Keratinocyte (primary cell): ENCODE measurements at regions not wholly inside any gene's neighbourhood (a gene's known extent, or its start where the extent isn't known, plus 50 kb on each side); places are given as distances from the start of the nearest gene placed in this dataset.

Experiments
- CTCF ChIP-seq, 3 experiments: IDR thresholded peaks in 1 of 3; conservative IDR thresholded peaks in 1 of 3; optimal IDR thresholded peaks in 1 of 3; 2 replicates in 2 of 3; 3 replicates in 1 of 3; pipeline versions ENCODE3 to v1.5.1; 2011; ENCODE audit warnings: low read length in 3 of 3, mild to moderate bottlenecking in 3 of 3, moderate library complexity in 2 of 3, control low read depth in 1 of 3, inconsistent platforms in 1 of 3; ENCODE audit not compliant: insufficient read depth in 2 of 3; ENCODE audit errors: extremely low read depth in 1 of 3
- EZH2 ChIP-seq: IDR thresholded peaks from one replicate; pipeline ENCODE4 v1.6.1; 2012; ENCODE audit warnings: inconsistent platforms, mild to moderate bottlenecking, low read length, moderate library complexity

GRCh38 chr16:31767267-31767666, 106.3 kb upstream of the ZNF267 start:
- TF ChIP-seq EZH2 (no peak), CTCF (optimal IDR thresholded peaks at IDR 0.05 in 1 of 3, IDR thresholded peaks at IDR 0.05 in 1 of 3, conservative IDR thresholded peaks at IDR 0.05 in 1 of 3; ENCODE audit: extremely low read depth in 1 of 3, insufficient read depth in 2 of 3, low read length in 3 of 3) (no peak)
